Medulla oblongata (tissue), 1 donor: ENCODE measurements at regions not wholly inside any gene's neighbourhood (a gene's known extent, or its start where the extent isn't known, plus 50 kb on each side); places are given as distances from the start of the nearest gene placed in this dataset.

Source experiments
- DNase-seq: peaks from one replicate; pipeline ENCODE4 v3.0.0-alpha.2; 2015; ENCODE audit errors: extremely low spot score

- DNase-seq, result no peak
Measured at GRCh38 chr4:146027761-146028160, 89.1 kb upstream of the ZNF827 start.

GRCh38 chr4:146023334-146023967 is 84.8 kb upstream of the ZNF827 start:
- DNase-seq, result no peak

GRCh38 chr4:146022541-146022940 is 83.9 kb upstream of the ZNF827 start:
- no peak for DNase-seq

GRCh38 chr4:146018247-146018646 is 79.6 kb upstream of the ZNF827 start:
- no peak for DNase-seq

- DNase-seq, result no peak
Measured at GRCh38 chr4:146004730-146005129, 66.1 kb upstream of the ZNF827 start.

- DNase-seq, result no peak
Measured at GRCh38 chr4:145988628-145989027, 50.0 kb upstream of the ZNF827 start.
